ENCODE measurements at regions not wholly inside any gene's neighbourhood (a gene's known extent, or its start where the extent isn't known, plus 50 kb on each side); places are given as distances from the start of the nearest gene placed in this dataset.
A peak's percentile ranks its signal among the peaks of the same experiment; 100 is the strongest.

GRCh38 chr13:99059498-99060075, 81.7 kb upstream of the DOCK9 start:
- Histone ChIP-seq H3K9me3 (no peaks in the 10 kb centered on the region), H3K4me3 (no peak overlapping the region), H3K4me1 (peaks cover 0 to 68% (median 29%) of the 10 kb centered on the region in 12 donors), H3K27ac (peak overlapping the region in 1 of 12 donors; percentile 78), H3K36me3 (no peaks in the 10 kb centered on the region), H3K27me3 (peaks cover 0 to 53% (median 0%) of the 10 kb centered on the region in 9 donors)
- ATAC-seq (no peak), DNase-seq (no peak)
- no peak for TF ChIP-seq CTCF (IDR thresholded peaks at IDR 0.05)
- no peak for TF ChIP-seq POLR2A (IDR thresholded peaks at IDR 0.05)
- WGBS, 4 donors: 64 to 79% (median 75%) methylated on average over 3 of the region's 3 CpGs
- intact Hi-C loops (cut with DNase I): no loop called here

- H3K4me1 ChIP-seq: peaks cover 0 to 54% (median 25%) of the 10 kb centered on the region in 12 donors
- no peak for DNase-seq
- WGBS, 4 donors: 70 to 87% (median 80%) methylated on average over 4 of the region's 4 CpGs
- intact Hi-C loops (cut with DNase I): no loop called here
- H3K27me3 ChIP-seq: peaks cover 0 to 56% (median 0%) of the 10 kb centered on the region in 9 donors
- H3K27ac ChIP-seq: peak overlapping the region in 3 of 12 donors; percentile 73 to 78 (median 75)
- ATAC-seq: no peak
- H3K4me3 ChIP-seq: no peak overlapping the region
- no peak for TF ChIP-seq CTCF (IDR thresholded peaks at IDR 0.05)
- TF ChIP-seq POLR2A (IDR thresholded peaks at IDR 0.05): no peak
- no peaks in the 10 kb centered on the region for H3K36me3 ChIP-seq
- no peaks in the 10 kb centered on the region for H3K9me3 ChIP-seq
Observed at GRCh38 chr13:99061411-99061810, 83.5 kb upstream of the DOCK9 start.

GRCh38 chr13:99062593-99062992, 84.7 kb upstream of the DOCK9 start:
- Histone ChIP-seq H3K36me3 (no peaks in the 10 kb centered on the region), H3K4me3 (no peak overlapping the region), H3K27me3 (peaks cover 0 to 56% (median 0%) of the 10 kb centered on the region in 9 donors), H3K4me1 (peaks cover 0 to 58% (median 26%) of the 10 kb centered on the region in 12 donors), H3K9me3 (no peaks in the 10 kb centered on the region), H3K27ac (peak overlapping the region; percentile 23 to 78 (median 58))
- TF ChIP-seq CTCF (IDR thresholded peaks at IDR 0.05) (no peak), POLR2A (IDR thresholded peaks at IDR 0.05) (no peak)
- ATAC-seq (peak in 3 of 4 donors; percentile 27 to 64 (median 58)), DNase-seq (peak in 4 of 5 donors; percentile 39 to 71 (median 56))
- intact Hi-C loops (cut with DNase I): no loop called here
- WGBS, 4 donors: 52 to 65% (median 59%) methylated on average over 10 of the region's 10 CpGs

- H3K36me3 ChIP-seq: no peaks in the 10 kb centered on the region
- peaks cover 0 to 53% (median 0%) of the 10 kb centered on the region in 9 donors for H3K27me3 ChIP-seq
- H3K27ac ChIP-seq: peak overlapping the region; percentile 23 to 78 (median 58)
- no peak overlapping the region for H3K4me3 ChIP-seq
- DNase-seq (no peak), ATAC-seq (no peak)
- no peaks in the 10 kb centered on the region for H3K9me3 ChIP-seq
- H3K4me1 ChIP-seq: peaks cover 0 to 58% (median 26%) of the 10 kb centered on the region in 12 donors
- TF ChIP-seq CTCF (IDR thresholded peaks at IDR 0.05) (no peak), POLR2A (IDR thresholded peaks at IDR 0.05) (no peak)
- intact Hi-C loops (cut with DNase I): no loop called here
- 88 to 92% (median 90%) methylated on average over 8 of the region's 8 CpGs for WGBS, 4 donors
Observed at GRCh38 chr13:99063178-99063577, 85.3 kb upstream of the DOCK9 start.
